NCI-H748 (cell line): ENCODE measurements at regions not wholly inside any gene's neighbourhood (a gene's known extent, or its start where the extent isn't known, plus 50 kb on each side); places are given as distances from the start of the nearest gene placed in this dataset.
"Not testable (repeated sequence)": the region's sequence is repeated elsewhere in the genome, so short reads cannot be mapped to it uniquely, and the experiment has no call there.

ENCODE experiments used
- DNase-seq: peaks from one replicate; lab custom pipeline; 2025; ENCODE audit not compliant: unreplicated experiment; lab: John Stamatoyannopoulos, UW

DNA sequence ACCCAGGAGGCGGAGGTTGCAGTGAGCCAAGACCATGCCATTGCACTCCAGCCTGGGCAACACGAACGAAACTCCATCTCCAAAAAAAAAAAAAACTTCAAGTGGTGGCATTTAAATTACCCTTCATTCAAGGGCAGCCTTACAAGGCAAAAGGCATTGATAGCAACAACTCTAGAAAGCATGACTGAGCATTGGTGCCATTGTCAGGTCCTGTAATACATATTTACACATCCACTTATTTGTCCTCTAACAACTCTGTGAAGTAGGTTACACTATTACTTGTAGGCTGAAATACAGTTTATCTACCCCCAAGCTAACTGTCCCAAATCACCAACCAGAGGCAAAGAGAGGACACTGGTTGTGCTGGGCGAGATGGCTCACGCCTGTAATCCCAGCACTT is 52.7 kb upstream of the LARP1 start:
- no peak for DNase-seq

DNA sequence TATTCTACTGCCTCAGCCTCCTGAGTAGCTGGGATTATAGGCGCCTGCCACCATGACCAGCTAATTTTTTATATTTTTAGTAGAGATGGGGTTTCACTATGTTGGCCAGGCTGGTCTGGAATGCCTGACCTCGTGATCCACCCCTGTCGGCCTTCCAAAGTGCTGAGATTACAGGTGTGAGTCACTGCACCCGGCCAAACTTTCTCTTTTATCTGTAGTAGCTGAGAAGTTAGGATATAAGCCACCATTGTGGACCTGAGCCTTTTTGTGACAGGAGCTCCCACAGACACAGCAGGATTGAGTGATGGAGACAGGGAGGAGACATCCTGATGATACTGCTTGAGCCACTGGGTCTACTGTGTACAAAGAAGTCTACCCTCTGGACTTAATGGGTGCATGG is 53.5 kb upstream of the LARP1 start:
- DNase-seq, result not testable (repeated sequence)

DNA sequence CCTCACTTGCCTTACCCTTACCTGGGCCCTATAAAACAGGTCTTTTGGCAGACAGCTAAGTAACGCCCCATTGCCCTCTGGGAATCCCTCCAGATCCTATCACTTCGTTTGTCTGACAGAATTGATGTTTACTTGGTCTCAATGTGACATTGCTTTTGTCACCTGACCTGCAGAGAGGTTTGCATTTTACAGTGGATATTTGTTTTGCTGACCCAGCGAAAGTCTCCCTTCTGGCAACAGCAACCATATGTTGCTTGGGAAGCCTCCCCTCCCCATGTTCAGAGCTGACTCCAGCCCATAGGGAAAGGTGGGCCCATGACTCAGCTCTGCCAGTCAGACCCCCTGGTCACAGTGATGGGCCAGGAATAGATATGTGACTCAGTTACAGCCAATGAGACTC is 54.0 kb upstream of the LARP1 start:
- DNase-seq, result peak; percentile 33

DNA sequence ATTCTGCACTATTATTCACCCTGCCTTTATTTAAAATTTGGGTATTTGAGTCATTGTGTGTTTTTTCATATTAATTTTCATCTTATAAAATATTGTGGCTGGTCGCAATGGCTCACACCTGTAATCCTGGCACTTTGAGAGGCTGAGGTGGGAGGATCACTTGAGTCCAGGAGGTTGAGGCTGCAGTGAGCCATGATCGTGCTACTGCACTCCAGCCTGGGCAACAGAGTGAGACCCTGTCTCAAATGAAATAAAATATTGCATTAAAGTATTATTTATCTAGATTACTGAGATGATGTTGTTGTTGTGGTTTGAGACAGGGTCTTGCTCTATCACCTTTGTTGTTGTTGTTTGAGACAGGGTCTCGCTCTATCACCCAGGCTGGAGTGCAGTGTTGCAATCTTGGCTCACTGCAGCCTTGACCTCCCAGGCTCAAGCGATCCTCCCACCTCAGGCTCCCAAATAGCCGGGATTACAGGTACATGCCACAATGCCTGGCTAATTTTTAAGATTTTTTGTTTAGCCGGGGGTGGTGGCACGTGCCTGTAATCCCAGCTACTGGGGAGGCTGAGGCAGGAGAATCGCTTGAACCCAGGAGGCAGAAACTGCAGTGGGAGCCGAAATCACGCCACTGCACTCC is 54.8 kb upstream of the LARP1 start:
- DNase-seq, result not testable (repeated sequence)

DNA sequence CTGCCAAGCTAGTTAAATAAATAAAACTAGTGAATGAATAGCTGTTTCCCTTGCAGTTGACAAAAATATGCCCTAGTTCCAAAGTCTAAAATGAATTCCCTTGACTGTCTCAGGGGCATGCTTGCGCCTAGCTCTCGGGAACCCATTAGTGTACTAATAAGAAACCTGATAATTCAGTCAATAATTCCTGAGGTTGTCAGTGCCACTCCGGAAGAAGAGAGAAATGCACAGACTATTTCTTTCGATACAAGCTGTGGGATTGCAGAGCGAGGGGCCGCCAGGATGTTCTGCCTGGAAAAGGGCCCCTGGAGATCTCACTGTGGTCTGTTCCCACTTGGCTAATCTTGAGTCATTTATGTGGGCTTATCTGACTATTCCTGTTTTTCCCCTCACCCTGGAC is 56.4 kb upstream of the LARP1 start:
- DNase-seq, result no peak

DNA sequence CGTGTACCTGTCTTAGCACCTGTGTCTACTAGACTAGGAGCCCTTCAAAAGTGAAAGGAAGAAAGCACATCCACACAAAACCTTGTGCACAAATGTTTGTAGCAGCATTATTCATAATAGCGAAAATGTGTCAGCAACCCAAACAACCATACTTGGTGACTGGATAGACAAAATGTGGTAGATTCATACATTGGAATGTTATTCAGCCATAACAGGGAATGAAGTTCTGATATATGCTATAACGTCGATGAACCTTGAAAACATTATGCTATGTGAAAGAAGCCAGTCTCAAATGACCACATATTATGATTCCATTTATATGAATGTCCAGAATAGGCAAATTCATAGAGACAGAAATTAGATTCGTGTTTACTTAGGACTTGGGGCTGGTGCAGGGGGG is 57.8 kb upstream of the LARP1 start:
- DNase-seq, result no peak

DNA sequence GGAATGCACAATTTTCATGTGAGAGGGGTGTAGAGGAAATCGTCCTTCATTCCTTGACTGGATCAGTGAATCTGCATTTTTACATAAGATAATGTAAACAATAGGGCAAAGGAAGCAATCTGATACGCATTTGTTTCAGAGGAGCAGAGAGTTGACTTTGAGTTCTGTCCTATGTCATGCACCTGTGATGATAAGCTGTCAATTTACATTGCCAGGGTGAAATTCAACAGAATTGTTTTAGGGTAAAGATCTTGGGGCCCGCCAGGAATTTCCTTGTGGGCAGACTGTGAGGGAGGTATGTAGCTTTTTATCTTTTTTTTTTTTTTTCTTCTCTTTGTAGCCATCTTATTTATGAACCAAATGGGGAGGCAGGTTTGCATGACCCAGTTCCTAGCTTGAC is 58.3 kb upstream of the LARP1 start:
- no peak for DNase-seq

DNA sequence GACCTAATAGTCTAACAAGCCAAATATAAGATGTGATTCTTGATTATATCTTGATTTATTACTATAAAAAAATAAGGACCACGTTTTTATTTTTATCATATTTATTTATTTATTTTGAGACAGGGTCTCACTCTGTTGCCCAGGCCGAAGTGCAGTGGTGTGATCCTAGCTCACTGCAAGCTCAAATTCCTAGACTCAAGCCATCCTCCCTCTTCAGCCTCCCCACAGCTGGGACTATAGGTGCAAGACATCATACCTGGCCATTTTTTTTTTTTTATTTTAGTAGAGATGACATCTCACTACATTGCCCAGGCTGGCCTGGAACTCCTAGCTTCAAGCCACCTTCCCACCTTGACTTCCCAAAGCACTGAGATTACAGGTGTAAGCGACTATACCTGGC is 61.0 kb upstream of the LARP1 start:
- no peak for DNase-seq

DNA sequence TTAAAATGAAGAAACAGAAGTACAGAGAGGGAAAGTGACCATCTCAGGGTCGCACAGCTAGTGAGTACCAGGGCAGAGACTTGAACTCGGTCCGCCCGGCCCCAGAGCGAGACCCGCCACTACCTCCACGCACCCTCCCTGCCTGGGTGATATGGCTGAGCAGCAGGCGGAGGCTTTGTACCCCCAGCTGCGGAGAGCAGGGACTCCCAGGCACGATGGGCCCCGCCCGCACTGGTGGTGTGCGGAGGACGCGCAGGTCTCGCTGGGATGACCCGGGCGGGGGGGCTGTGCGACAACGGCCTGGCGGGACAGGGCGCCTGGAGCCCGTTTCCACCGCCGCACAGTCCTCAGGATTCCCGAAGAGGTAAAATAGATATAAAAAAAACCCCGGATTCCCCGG is 64.7 kb upstream of the LARP1 start:
- DNase-seq, result no peak

DNA sequence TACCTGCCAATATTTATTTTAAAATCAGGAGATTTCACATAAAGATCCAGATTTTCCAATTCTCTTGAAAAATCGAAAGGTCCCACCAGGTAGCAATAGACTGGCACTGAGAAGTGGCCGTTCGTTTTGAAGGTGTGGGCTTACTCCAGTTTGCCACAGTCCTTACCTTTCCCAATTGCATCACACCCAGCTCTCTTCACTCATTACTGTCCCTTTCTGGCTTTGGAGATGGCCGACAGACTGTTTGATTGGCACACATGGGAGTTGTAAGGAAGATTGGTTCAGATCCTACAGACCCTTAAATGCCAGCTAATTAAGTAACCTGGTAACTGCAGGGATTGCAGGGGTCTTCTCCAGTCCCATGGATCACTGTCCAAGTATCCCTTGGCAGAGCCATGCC is 68.7 kb upstream of the LARP1 start:
- DNase-seq, result no peak

DNA sequence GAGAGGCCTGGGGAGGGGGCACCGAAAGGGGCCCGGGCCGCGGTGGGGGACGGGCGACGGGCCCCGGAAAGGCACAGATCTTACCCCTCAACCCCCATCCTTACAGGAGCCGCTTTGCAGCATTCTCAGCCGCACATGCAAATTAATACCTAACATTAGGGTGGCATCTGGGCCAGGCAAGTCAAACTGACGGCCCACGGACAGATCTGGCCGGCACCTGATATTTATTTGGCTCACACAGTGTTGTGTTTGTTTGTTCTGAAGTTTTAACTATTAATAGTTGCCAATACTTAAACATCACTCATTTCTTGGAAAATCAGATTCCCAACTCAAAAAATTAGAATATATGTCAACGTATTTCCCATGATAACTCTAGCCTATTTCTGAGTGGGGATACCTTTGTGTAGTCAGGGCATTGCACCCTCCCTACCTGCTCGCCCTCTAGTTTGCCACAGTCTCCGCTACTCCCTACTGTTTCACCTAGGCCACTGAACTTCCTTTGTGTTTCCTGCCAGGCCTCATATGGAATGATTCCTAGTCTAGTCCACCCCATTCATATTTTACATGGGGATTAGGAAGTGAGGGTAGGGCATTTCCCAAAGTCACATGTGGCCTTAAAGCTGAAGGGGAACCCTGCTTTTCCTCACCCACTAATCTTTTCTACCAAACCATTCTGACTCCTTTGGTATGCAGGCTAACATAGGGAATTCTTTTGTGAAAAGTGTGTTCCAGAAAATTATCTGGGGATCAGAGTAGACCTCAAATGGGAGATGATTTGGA is 71.9 kb upstream of the LARP1 start:
- DNase-seq, result no peak

DNA sequence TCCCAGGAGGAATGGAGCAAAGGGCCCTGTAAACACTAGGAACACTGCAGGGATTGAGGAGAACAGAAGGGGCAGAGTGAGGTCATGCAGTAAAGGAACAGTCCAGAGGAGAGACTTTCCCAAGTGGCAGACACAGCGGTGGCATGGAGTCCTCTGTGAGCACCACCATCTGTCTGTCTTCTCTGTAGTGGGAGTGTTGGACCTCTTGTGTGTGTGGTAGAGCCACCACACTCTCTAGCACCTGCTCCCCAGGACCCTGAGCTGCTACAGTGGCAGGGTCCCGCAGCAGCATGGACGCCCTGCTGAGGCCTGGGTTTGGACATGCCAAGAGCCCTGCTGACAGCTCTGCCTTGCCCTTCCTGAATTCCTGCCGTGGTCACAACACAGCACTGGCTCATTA is 75.7 kb upstream of the LARP1 start:
- no peak for DNase-seq

DNA sequence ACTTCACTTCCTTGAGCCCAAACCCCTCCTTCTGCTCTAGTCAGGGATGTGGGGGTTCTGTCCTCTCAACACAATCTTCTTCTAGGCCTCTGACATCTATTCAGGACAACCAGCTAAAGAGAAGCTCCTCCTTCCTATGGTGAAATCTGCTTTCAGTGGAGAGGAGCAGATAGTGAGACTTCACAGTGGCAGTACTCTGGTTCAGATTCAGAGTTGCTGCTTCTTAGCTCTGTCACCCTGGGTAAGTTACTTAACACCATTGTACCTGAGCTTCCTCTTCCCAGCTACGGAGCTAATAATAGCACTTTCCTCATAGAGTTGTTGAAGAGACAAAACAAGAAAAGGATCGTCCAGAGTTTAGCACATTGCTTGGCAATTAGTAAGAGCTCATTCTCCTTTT is 77.3 kb upstream of the LARP1 start:
- DNase-seq, result no peak

DNA sequence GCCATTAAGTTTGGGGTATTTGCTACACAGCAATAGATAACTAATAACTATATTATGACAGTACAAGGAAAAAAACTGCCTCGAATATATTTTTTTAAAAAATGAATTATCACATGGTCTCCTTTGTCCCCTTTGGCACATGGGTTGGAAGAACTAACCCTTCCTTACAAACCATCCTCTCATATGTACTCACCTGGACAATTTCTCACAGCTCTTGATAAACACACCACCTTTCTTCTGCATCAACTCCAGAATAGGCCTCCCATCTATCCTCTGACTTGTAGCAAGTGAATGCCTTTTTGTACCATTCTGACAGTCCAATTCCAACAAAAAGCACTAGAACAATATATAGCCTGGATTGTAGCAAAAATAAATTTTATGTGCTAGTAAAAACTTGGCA is 78.7 kb upstream of the LARP1 start:
- DNase-seq, result no peak

DNA sequence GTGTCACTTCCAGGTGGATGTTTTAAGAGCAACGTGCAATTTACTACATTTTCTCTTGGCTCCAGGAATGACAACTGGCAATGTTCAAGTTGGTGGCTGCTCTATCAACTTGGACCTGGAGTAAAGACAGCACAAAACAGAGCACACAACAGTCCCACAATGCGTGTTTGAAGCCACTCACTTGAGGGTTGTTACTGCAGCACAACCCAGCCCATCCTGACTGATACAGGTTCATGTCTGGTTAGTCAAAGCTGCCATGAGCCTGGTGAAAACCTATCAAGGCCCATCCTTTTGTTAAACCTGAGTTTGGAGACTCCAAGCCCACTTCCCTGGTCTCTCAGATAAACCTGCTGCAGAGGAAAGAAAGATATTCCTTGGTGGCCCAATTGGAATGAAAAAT is 81.1 kb upstream of the LARP1 start:
- DNase-seq, result no peak

DNA sequence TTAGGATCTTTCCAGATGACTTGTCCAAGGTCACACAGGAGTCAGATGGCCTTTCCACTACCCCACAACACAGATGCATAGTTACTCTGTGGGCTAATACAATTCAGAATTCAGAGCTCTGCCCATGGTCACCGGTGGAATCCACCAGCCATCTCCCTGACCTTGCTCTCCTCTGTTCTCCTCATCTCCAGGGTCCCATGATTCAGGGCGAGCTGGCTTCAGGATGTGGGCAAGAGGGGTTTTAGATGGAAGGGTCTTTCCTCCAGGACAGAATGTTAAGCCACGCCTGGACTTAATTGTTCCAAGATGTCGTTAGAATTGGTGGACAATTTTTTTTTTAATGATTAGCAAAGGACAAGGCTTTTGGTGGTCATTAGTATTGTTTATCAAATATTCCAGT is 81.7 kb upstream of the LARP1 start:
- DNase-seq, result no peak

DNA sequence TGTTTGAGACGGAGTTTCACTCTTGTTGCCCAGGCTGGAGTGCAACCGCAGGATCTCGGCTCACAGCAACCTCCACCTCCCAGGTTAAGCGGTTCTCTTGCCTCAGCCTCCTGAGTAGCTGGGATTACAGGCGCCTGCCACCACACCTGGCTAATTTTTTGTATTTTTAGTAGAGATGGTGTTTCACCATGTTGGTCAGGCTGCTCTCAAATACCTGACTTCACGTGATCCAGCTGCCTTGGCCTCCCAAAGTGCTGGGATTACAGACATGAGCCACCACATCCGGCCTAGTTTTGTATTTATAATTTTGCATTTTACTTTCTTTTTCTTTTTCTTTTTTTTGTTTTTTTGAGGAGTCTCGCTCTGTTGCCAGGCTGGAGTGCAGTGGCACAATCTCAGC is 85.3 kb upstream of the LARP1 start:
- not testable (repeated sequence) for DNase-seq

DNA sequence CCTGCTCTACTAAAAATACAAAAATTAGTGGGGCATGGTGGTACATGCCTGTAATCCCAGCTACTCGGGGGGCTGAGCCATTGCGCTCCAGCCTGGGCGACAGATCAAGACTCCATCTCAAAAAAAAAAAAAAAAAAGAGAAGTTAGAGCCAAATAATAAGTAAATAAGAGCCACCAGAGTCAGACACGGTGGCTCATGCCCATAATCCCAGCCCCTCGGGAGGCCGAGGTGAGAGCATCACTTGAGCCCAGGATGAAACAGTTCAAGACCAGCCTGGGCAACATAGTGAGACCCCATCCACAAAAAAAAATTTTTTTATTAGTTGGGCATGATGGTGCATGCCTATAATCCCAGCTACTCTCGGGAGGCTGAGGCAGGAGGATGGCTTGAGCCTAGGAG is 85.8 kb upstream of the LARP1 start:
- DNase-seq, result no peak

DNA sequence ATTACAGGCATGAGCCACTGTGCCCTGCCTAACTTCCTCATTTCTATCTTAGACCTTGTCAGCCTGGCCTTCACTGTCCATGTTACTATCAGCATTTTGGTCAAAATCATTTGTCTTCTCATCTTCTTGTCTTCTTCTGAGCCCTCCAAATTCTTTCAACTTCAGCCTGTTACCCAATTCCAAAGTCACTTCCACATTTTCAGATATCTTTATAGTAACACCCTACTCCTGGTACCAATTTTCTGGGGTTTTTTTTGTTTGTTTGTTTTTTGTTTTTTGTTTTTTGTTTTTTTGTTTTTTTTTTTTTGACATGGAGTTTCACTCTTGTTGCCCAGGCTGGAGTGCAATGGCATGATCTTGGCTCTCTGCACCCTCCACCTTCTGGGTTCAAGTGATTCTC is 90.3 kb upstream of the LARP1 start:
- no peak for DNase-seq

DNA sequence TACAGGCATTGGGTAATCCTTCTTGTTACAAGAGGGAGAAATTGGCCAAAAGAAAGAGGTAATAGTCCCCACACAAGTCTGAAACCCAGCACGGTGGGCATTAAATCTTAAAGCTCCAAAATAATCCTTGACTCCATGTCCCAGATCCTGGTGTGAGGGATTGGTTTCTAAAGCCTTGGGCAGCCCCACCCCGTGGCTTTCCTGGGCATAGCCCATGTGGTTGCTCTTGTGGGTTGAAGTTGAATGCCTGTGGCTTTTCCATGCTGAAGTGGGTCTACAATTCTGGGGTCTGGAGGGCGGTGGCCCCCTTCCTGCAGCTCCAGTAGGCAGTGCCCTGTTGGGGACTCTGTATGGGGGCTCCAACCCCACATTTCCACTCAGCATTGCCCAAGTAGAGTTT is 91.8 kb upstream of the LARP1 start:
- no peak for DNase-seq

DNA sequence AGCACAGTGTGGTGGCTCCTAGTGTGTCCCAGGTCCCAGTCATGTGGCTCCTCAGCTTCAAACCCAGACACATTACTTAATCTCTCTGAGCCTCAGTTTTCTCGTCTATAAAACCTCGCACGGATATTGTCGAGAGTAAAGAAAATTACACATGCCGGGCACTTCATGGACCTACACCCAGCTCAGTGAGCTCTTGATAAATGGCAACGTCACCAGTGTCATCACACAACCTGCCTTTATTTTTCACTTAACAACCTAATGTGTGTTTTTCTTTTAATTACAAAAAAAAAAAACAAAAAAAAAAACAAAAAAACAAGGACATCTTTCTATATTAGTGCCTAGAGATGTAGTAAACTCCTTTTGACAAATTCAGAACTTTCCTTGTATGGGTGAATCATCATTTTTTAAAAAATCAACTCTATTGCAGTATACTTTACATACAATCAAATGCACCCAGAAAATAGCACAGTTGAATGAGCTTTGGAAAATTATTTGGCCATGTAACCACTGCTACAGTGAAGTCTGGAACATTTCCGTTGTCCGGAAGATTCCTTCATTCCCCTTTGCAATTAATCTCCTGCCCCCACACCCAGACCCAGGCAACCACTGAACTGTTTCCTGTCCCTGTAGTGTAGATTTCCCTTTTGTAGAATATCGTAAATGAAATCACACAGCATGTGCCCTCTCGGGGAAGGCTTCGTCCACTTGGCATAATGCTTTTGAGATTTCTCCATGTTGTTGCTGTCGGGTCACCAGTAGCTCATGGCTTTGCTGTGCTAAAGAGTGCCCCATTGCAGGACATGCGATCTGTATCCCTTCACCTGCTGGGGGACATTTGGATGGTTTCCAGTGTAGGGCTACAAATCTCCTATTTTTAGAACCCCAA is 100.4 kb upstream of the LARP1 start:
- DNase-seq, result no peak
